Skeletal muscle satellite cell (primary cell): ENCODE measurements at regions not wholly inside any gene's neighbourhood (a gene's known extent, or its start where the extent isn't known, plus 50 kb on each side); places are given as distances from the start of the nearest gene placed in this dataset.

Experiments
- H3K27me3 ChIP-seq: 2 replicates; pipeline ENCODE4 v1.7.0; 2013; ENCODE audit warnings: low read length; ENCODE audit not compliant: control insufficient read depth, insufficient read depth
- H3K36me3 ChIP-seq: 2 replicates; pipeline ENCODE4 v1.7.0; 2013; ENCODE audit warnings: mild to moderate bottlenecking, control low read depth, low read length; ENCODE audit not compliant: insufficient read depth
- H3K4me1 ChIP-seq: 2 replicates; pipeline ENCODE4 v1.7.0; 2013; ENCODE audit warnings: low read length; ENCODE audit not compliant: control insufficient read depth, insufficient read depth
- H3K4me2 ChIP-seq: 2 replicates; pipeline ENCODE4 v1.7.0; 2013; ENCODE audit warnings: mild to moderate bottlenecking, low read length
- H3K4me3 ChIP-seq: 2 replicates; pipeline ENCODE4 v1.7.0; 2013; ENCODE audit warnings: low read length
- H3K9ac ChIP-seq: 2 replicates; pipeline ENCODE4 v1.7.0; 2013; ENCODE audit warnings: mild to moderate bottlenecking, low read depth, low read length, moderate library complexity
- H3K9me3 ChIP-seq: replicated peaks from 2 replicates; pipeline ENCODE4 v1.7.0; 2013; ENCODE audit warnings: mild to moderate bottlenecking, control low read depth, low read length

- Histone ChIP-seq H3K27me3 (no peaks in the 10 kb centered on the region), H3K4me2 (no peak overlapping the region), H3K4me3 (no peak overlapping the region), H3K36me3 (no peaks in the 10 kb centered on the region), H3K9me3 (no peaks in the 10 kb centered on the region), H3K4me1 (peaks cover 78% of the 10 kb centered on the region), H3K9ac (peak overlapping the region; percentile 20)
Observed at GRCh38 chr3:30498587-30498967, 107.8 kb upstream of the TGFBR2 start.

GRCh38 chr3:30500666-30501399 is 105.6 kb upstream of the TGFBR2 start:
- H3K4me1 ChIP-seq: peaks cover 58% of the 10 kb centered on the region
- no peak overlapping the region for H3K4me2 ChIP-seq
- H3K9ac ChIP-seq: no peak overlapping the region
- H3K27me3 ChIP-seq: no peaks in the 10 kb centered on the region
- no peak overlapping the region for H3K4me3 ChIP-seq
- H3K9me3 ChIP-seq: no peaks in the 10 kb centered on the region
- no peaks in the 10 kb centered on the region for H3K36me3 ChIP-seq

- Histone ChIP-seq H3K4me1 (peaks cover 51% of the 10 kb centered on the region), H3K4me3 (no peak overlapping the region), H3K36me3 (no peaks in the 10 kb centered on the region), H3K9me3 (no peaks in the 10 kb centered on the region), H3K27me3 (no peaks in the 10 kb centered on the region), H3K9ac (peak overlapping the region; percentile 10), H3K4me2 (no peak overlapping the region)
Observed at GRCh38 chr3:30501526-30501925, 104.9 kb upstream of the TGFBR2 start.

GRCh38 chr3:30502051-30502741 is 104.2 kb upstream of the TGFBR2 start:
- H3K9ac ChIP-seq: peak overlapping the region; percentile 10
- H3K36me3 ChIP-seq: no peaks in the 10 kb centered on the region
- H3K9me3 ChIP-seq: no peaks in the 10 kb centered on the region

GRCh38 chr3:30502742-30503073 is 103.7 kb upstream of the TGFBR2 start:
- Histone ChIP-seq H3K4me2 (no peak overlapping the region), H3K4me1 (peaks cover 41% of the 10 kb centered on the region), H3K9ac (peak overlapping the region; percentile 10), H3K36me3 (no peaks in the 10 kb centered on the region), H3K4me3 (no peak overlapping the region), H3K27me3 (no peaks in the 10 kb centered on the region), H3K9me3 (no peaks in the 10 kb centered on the region)

More at GRCh38 chr3:30502051-30502741, 104.2 kb upstream of the TGFBR2 start:
- Histone ChIP-seq H3K4me1 (peaks cover 45% of the 10 kb centered on the region), H3K4me2 (no peak overlapping the region), H3K4me3 (no peak overlapping the region), H3K27me3 (no peaks in the 10 kb centered on the region)

- H3K27me3 ChIP-seq: no peaks in the 10 kb centered on the region
- H3K4me3 ChIP-seq: no peak overlapping the region
- H3K9ac ChIP-seq: peak overlapping the region; percentile 11
- H3K9me3 ChIP-seq: no peaks in the 10 kb centered on the region
- no peaks in the 10 kb centered on the region for H3K36me3 ChIP-seq
- peaks cover 35% of the 10 kb centered on the region for H3K4me1 ChIP-seq
- H3K4me2 ChIP-seq: no peak overlapping the region
Observed at GRCh38 chr3:30503446-30503845, 103.0 kb upstream of the TGFBR2 start.

- H3K9ac ChIP-seq: no peak overlapping the region
- H3K36me3 ChIP-seq: no peaks in the 10 kb centered on the region
- no peak overlapping the region for H3K4me2 ChIP-seq
- no peak overlapping the region for H3K4me3 ChIP-seq
- no peaks in the 10 kb centered on the region for H3K9me3 ChIP-seq
- H3K4me1 ChIP-seq: peaks cover 29% of the 10 kb centered on the region
- H3K27me3 ChIP-seq: no peaks in the 10 kb centered on the region
Observed at GRCh38 chr3:30504939-30505338, 101.5 kb upstream of the TGFBR2 start.

GRCh38 chr3:30505866-30506520 is 100.4 kb upstream of the TGFBR2 start:
- Histone ChIP-seq H3K4me1 (peaks cover 38% of the 10 kb centered on the region), H3K4me2 (no peak overlapping the region), H3K36me3 (no peaks in the 10 kb centered on the region), H3K9me3 (no peaks in the 10 kb centered on the region), H3K27me3 (no peaks in the 10 kb centered on the region), H3K4me3 (no peak overlapping the region), H3K9ac (no peak overlapping the region)

- H3K36me3 ChIP-seq: no peaks in the 10 kb centered on the region
- H3K9ac ChIP-seq: no peak overlapping the region
- H3K4me1 ChIP-seq: peaks cover 35% of the 10 kb centered on the region
- no peak overlapping the region for H3K4me2 ChIP-seq
- no peaks in the 10 kb centered on the region for H3K27me3 ChIP-seq
- H3K4me3 ChIP-seq: no peak overlapping the region
- H3K9me3 ChIP-seq: no peaks in the 10 kb centered on the region
Observed at GRCh38 chr3:30508339-30508738, 98.1 kb upstream of the TGFBR2 start.

GRCh38 chr3:30510596-30510995 is 95.8 kb upstream of the TGFBR2 start:
- no peak overlapping the region for H3K4me2 ChIP-seq
- H3K27me3 ChIP-seq: no peaks in the 10 kb centered on the region
- no peaks in the 10 kb centered on the region for H3K9me3 ChIP-seq
- peak overlapping the region; percentile 37 for H3K9ac ChIP-seq
- H3K4me1 ChIP-seq: peaks cover 35% of the 10 kb centered on the region
- no peaks in the 10 kb centered on the region for H3K36me3 ChIP-seq
- no peak overlapping the region for H3K4me3 ChIP-seq

GRCh38 chr3:30511524-30512251 is 94.7 kb upstream of the TGFBR2 start:
- Histone ChIP-seq H3K4me3 (peak overlapping the region; percentile 20), H3K9ac (peak overlapping the region; percentile 81)

More at GRCh38 chr3:30511524-30512251, 94.7 kb upstream of the TGFBR2 start:
- Histone ChIP-seq H3K4me2 (peak overlapping the region; percentile 52), H3K4me1 (peaks cover 43% of the 10 kb centered on the region), H3K9me3 (no peaks in the 10 kb centered on the region), H3K36me3 (no peaks in the 10 kb centered on the region), H3K27me3 (no peaks in the 10 kb centered on the region)
